NB4 (cell line): ENCODE measurements at regions not wholly inside any gene's neighbourhood (a gene's known extent, or its start where the extent isn't known, plus 50 kb on each side); places are given as distances from the start of the nearest gene placed in this dataset.

Source experiments
- CTCF ChIP-seq: IDR thresholded peaks from one replicate; pipeline ENCODE4 v1.5.1; 2012; ENCODE audit warnings: low read depth, low read length
- MYC ChIP-seq: IDR thresholded peaks from 2 replicates; pipeline ENCODE4 v1.6.1; 2011; ENCODE audit warnings: low read depth, low read length
- POLR2A ChIP-seq: IDR thresholded peaks from 2 replicates; pipeline ENCODE4 v1.6.1; 2011; ENCODE audit warnings: mild to moderate bottlenecking; ENCODE audit not compliant: insufficient read length; ENCODE audit errors: extremely low read depth

GRCh38 chr19:8926341-8926740, 83.9 kb downstream of the MUC16 start:
- TF ChIP-seq CTCF, result no peak
- no peak for TF ChIP-seq POLR2A
- TF ChIP-seq MYC, result no peak
